ENCODE measurements at regions not wholly inside any gene's neighbourhood (a gene's known extent, or its start where the extent isn't known, plus 50 kb on each side); places are given as distances from the start of the nearest gene placed in this dataset.

DNA sequence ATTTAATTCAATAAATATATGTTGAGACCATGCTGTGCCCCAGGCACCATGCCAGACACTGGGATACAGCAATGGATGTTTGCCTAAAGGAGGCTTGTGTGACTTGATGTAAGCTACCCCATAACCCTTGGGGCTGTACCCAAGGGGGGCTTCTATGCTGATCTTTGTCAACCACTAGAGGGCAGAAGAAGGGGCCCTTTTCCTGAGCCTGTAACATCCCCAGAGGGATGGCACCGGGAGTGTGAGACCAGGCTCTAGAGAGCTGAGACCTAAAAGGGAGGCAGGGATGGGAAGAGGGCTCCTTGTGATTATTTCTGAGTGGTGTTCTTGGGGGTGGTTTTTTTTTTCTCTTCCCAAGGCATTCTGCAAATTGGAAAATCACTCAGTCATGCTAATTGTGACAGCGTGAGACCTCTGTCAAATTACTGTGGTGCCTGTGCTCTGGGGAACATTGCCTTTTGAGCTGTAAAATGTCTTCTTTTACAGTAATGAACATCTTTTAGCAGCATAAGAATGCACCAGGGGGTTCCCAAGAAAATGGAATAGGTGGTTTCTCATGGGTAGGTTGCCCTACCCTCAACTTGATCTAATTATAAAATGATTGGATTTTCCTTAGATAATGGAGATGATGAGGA, 138.7 kb upstream of the SLC24A3 start:
- ChIA-PET CTCF (ENCODE audit: partially characterized antibody) (interaction anchor here (0.7 to 4.8 kb wide), 37 partner anchors 9 to 589 kb away, joined by 3 to 33 read pairs (median 4); no protein-coding TSS in a partner anchor), POLR2A (ENCODE audit: partially characterized antibody) (no interaction called here)
- DNase-seq (ENCODE audit: low read depth in 1 of 2, low spot score in 2 of 2) (peak; percentile 15 to 67), FAIRE-seq (peak; percentile 72)
- Histone ChIP-seq H2BK12ac (ENCODE audit: low read depth, low read length) (no peak overlapping the region), H3K4me3 (ENCODE audit: extremely low read depth in 1 of 4, insufficient read depth in 2 of 4, low read depth in 3 of 4, low read length in 4 of 4) (no peak overlapping the region), H3K18ac (ENCODE audit: extremely low read depth, low read length) (no peak overlapping the region), H4K8ac (ENCODE audit: extremely low read depth, insufficient read depth, low read length) (no peak overlapping the region), H4K5ac (ENCODE audit: insufficient read length, low read depth, low read length) (no peak overlapping the region), H3K4me1 (replicated peaks in 1 of 4; ENCODE audit: control insufficient read depth in 3 of 4, insufficient read depth in 4 of 4, low read length in 3 of 4) (no peaks in the 10 kb centered on the region), H3K27ac (ENCODE audit: low read depth, low read length) (no peak overlapping the region), H3K4me2 (ENCODE audit: insufficient read depth in 1 of 2, low read depth in 2 of 2, low read length in 2 of 2) (0 out of 4 replicates have a peak overlapping the region, but pooled peaks of 1 of the 2 experiments have one; percentile 2), H3K23ac (ENCODE audit: insufficient read length) (no peak overlapping the region), H3K4ac (replicated peaks; ENCODE audit: insufficient read length, low read depth, low read length) (no peak overlapping the region), H2BK20ac (ENCODE audit: low read length) (no peak overlapping the region), H3K9ac (replicated peaks in 1 of 4; ENCODE audit: extremely low read depth in 1 of 4, low read depth in 3 of 4, low read length in 3 of 4) (no peak overlapping the region), H3K79me1 (ENCODE audit: low read depth, low read length) (no peaks in the 10 kb centered on the region), H2BK15ac (ENCODE audit: low read length) (no peak overlapping the region), H2BK5ac (ENCODE audit: low read depth, low read length) (no peak overlapping the region), H2AFZ (ENCODE audit: low read length) (no peak overlapping the region), H3K36me3 (ENCODE audit: control insufficient read depth in 2 of 4, insufficient read depth in 4 of 4, low read length in 3 of 4) (no peaks in the 10 kb centered on the region), H3K79me2 (ENCODE audit: control insufficient read depth in 1 of 2, insufficient read depth in 2 of 2, low read length in 2 of 2) (no peaks in the 10 kb centered on the region), H3K23me2 (ENCODE audit: low read depth, low read length) (no peaks in the 10 kb centered on the region; the same call in 1 of the 2 replicates), H4K91ac (replicated peaks; ENCODE audit: insufficient read length, low read length) (no peak overlapping the region), H2BK120ac (replicated peaks; ENCODE audit: low read depth, low read length) (no peak overlapping the region), H3K56ac (replicated peaks; ENCODE audit: insufficient read length, low read depth, low read length) (no peak overlapping the region), H3K9me3 (ENCODE audit: insufficient read depth in 2 of 2, low read depth in 1 of 2, low read length in 1 of 2) (peaks cover under 1 to 1% of the 10 kb centered on the region in 2 experiments; a peak in 1 of 4 replicates), H4K20me1 (replicated peaks in 1 of 2; ENCODE audit: control insufficient read depth in 1 of 2, insufficient read depth in 2 of 2, low read length in 2 of 2) (no peaks in the 10 kb centered on the region), H3K14ac (ENCODE audit: insufficient read length) (no peak overlapping the region), H2AK5ac (ENCODE audit: low read depth, low read length) (no peak overlapping the region), H3K27me3 (replicated peaks in 1 of 4; ENCODE audit: control insufficient read depth in 3 of 4, extremely low read depth in 1 of 4, insufficient read depth in 3 of 4, low read length in 3 of 4) (no peaks in the 10 kb centered on the region)
- 35% methylated on average over 2 of the region's 2 CpGs; no CpG with 5 or more reads in 1 of the 2 experiments for WGBS, 2 experiments (ENCODE audit: extremely low coverage in 1 of 2, insufficient coverage in 1 of 2, insufficient read length in 1 of 2, insufficient replicate concordance in 2 of 2, low coverage in 1 of 2, low lambda C conversion rate in 2 of 2, missing lambda C conversion rate in 1 of 2)
- peak; percentile 75 to 82 for TF ChIP-seq RAD21 (IDR thresholded peaks at IDR 0.05 in 1 of 2, conservative IDR thresholded peaks at IDR 0.05 in 1 of 2; ENCODE audit: low read depth in 2 of 2, low read length in 2 of 2)
- TF ChIP-seq, protein P1, sequence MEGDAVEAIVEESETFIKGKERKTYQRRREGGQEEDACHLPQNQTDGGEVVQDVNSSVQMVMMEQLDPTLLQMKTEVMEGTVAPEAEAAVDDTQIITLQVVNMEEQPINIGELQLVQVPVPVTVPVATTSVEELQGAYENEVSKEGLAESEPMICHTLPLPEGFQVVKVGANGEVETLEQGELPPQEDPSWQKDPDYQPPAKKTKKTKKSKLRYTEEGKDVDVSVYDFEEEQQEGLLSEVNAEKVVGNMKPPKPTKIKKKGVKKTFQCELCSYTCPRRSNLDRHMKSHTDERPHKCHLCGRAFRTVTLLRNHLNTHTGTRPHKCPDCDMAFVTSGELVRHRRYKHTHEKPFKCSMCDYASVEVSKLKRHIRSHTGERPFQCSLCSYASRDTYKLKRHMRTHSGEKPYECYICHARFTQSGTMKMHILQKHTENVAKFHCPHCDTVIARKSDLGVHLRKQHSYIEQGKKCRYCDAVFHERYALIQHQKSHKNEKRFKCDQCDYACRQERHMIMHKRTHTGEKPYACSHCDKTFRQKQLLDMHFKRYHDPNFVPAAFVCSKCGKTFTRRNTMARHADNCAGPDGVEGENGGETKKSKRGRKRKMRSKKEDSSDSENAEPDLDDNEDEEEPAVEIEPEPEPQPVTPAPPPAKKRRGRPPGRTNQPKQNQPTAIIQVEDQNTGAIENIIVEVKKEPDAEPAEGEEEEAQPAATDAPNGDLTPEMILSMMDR (IDR thresholded peaks at IDR 0.05; ENCODE audit: control extremely low read depth in 1 of 3, insufficient read depth in 1 of 3, low read depth in 1 of 3, low read length in 3 of 3) = peak; percentile 51 to 81 (median 76)
- TF ChIP-seq, protein P2, sequence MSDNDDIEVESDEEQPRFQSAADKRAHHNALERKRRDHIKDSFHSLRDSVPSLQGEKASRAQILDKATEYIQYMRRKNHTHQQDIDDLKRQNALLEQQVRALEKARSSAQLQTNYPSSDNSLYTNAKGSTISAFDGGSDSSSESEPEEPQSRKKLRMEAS (IDR thresholded peaks at IDR 0.05) = no peak
- TF ChIP-seq TBP (IDR thresholded peaks at IDR 0.05; ENCODE audit: low read depth, low read length) = peak; percentile 26; the same call in 1 of the 2 replicates
- TF ChIP-seq TEAD4 (IDR thresholded peaks at IDR 0.05; ENCODE audit: low read depth, low read length) = no peak
- TF ChIP-seq, protein P3, sequence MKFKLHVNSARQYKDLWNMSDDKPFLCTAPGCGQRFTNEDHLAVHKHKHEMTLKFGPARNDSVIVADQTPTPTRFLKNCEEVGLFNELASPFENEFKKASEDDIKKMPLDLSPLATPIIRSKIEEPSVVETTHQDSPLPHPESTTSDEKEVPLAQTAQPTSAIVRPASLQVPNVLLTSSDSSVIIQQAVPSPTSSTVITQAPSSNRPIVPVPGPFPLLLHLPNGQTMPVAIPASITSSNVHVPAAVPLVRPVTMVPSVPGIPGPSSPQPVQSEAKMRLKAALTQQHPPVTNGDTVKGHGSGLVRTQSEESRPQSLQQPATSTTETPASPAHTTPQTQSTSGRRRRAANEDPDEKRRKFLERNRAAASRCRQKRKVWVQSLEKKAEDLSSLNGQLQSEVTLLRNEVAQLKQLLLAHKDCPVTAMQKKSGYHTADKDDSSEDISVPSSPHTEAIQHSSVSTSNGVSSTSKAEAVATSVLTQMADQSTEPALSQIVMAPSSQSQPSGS (IDR thresholded peaks at IDR 0.05; ENCODE audit: low read length) = no peak

Measured in H1 (cell line).